Astrocyte of the cerebellum (primary cell): ENCODE measurements at regions not wholly inside any gene's neighbourhood (a gene's known extent, or its start where the extent isn't known, plus 50 kb on each side); places are given as distances from the start of the nearest gene placed in this dataset.
"Not testable (repeated sequence)": the region's sequence is repeated elsewhere in the genome, so short reads cannot be mapped to it uniquely, and the experiment has no call there.

Experiments used
- DNase-seq: peaks from one replicate; pipeline ENCODE4 v3.0.0-alpha.2; 2011; ENCODE audit warnings: low read depth
- H3K4me3 ChIP-seq: 2 replicates; pipeline ENCODE4 v1.5.1; 2011; ENCODE audit warnings: mild to moderate bottlenecking, low read depth, low read length, moderate library complexity
- CTCF ChIP-seq: IDR thresholded peaks from 2 replicates; pipeline ENCODE4 v1.5.1; 2012; ENCODE audit warnings: low read length, low read depth, moderate library complexity, mild to moderate bottlenecking; ENCODE audit errors: missing control alignments
- in situ Hi-C: cut with HindIII; loops from 2 replicates; pipeline ENCODE4 v1.10.0; 2017; ENCODE audit warnings: low sequenced_read_pairs

DNA sequence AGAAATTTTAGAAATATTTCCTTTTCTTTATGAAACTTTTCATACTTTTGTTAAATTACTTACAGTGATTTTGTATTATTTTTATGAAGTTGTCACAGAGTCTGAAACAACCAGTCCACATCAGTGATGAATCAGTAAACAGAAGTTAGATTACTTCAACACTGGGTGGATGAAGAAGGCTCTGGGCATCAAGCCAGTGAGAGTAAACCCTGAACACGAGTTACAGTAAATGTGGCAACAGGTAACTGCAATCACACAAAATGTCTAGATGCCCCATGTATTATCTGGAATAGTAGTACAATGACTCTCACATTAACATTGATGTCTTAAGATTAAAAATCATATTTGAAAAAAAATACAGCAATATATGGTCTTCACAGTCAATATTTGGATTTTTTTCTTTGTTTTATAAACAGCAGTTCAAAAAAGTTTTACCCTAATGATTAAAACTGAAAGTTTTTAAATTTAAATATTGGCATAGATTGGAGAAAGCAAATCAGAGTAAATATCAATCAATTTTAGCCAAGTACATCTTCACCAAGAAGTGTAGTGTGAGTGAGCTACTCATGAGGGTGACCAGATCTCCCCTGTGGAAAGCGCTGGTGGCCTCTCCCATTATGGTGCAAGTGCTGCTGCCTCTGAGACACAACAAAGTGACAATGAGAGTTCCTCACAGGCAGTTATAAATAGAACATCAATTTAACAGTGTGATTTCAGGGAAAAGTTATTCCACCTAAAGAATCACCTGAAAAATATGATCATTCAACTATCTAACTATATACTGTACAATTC lies 63.2 kb upstream of the UGT2B7 start:
- H3K4me3 ChIP-seq: no peak overlapping the region
- in situ Hi-C loops: no loop called here
- DNase-seq: no peak
- no peak for TF ChIP-seq CTCF

GRCh38 chr4:69034315-69034740 lies 61.9 kb upstream of the UGT2B7 start:
- DNase-seq, in situ Hi-C loops, H3K4me3 ChIP-seq: not testable (repeated sequence)

DNA sequence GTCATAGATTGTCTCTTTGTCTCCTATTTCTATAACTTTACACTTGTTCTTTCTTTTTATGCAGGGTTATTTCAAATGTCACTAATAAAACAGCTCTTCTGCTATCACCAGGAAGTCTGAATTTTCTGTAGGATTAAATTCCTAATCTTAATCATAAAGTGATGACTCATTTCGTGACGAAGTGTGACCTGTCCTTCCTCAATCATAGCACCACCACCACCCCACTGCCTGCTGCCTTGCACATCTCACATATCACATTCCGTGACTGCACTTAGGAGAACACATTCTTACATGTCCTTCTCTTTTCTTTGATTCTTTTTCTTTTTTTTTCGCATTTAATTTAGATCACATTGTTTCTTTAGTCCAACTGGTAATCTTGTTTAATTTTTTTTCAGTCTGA lies 57.7 kb upstream of the UGT2B7 start:
- no peak for TF ChIP-seq CTCF
- in situ Hi-C loops: no loop called here
- no peak overlapping the region for H3K4me3 ChIP-seq
- no peak for DNase-seq

- DNase-seq: no peak
- in situ Hi-C loops: no loop called here
- H3K4me3 ChIP-seq: no peak overlapping the region
- TF ChIP-seq CTCF: no peak
These were observed 57.2 kb upstream of the UGT2B7 start for GRCh38 chr4:69039071-69039470.

DNA sequence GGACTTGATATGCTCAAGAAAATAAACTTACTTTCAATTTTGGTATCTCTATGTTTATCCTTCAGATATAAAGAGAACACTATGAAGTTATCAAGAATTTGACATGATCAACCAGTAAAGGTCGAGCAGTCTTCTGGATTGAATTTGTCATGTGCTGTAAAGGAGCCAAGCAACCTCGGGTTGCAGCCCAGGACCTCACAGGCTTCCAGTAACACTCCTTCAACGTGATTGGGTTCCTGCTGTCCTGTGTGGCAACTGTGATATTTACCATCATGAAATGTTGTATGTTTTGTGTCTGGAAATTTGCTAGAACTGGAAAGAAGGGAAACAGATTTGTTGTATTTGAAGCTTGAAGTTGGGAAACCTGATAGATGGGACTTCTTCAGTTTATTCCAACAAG lies 52.0 kb upstream of the UGT2B7 start:
- DNase-seq: no peak
- no peak overlapping the region for H3K4me3 ChIP-seq
- no peak for TF ChIP-seq CTCF
- in situ Hi-C loops: no loop called here
